GM11168 (cell line): ENCODE measurements at regions not wholly inside any gene's neighbourhood (a gene's known extent, or its start where the extent isn't known, plus 50 kb on each side); places are given as distances from the start of the nearest gene placed in this dataset.

Experiments used
- in situ Hi-C: fragments of 300-500 bp; cut with MboI; formaldehyde crosslinking; loops from one replicate; pipeline ENCODE4 v1.12.0; 2022; ENCODE audit warnings: low sequenced_read_pairs; ENCODE audit not compliant: unreplicated experiment

GRCh38 chr3:10695595-10696285 is 120.3 kb upstream of the SLC6A11 start:
- in situ Hi-C loops: no loop called here

DNA sequence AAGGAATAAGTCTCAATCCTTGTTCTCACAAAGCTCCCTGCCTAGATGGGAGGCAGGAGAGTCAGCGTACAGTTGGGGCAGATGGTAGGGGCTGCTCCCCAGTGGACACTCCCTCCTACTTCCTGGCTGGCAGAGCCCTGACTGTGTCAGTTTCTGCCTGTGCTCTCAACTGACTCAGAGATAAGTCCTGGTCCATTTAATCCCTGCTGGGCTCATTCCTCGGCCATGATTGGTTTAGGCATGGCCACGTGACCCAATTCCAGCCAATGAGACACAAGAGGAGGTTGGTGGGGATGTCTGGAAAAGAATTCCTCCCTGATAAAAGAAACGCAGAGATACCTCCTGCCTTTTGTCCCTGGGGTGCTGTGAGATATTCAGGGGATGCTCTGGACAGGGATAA is 118.1 kb upstream of the SLC6A11 start:
- in situ Hi-C loops: no loop called here

DNA sequence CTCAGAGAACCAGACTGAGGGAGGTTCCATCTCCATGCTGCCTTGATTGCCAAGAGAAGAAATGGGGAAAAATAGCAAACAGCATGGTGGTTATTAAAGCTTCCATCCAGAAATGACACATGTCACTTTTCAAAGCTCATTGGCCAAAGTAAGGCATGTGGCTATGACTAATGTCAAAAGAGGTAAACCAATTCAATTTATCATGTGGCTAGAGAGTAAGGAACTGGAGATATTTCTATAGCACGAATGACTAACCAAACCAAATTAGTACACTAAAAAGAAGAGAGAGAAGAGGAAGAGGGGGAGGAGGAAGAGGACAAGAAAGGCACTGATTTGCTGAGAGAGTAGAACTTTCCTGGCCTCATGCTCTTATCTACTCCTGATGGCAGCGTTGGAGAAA is 115.2 kb upstream of the SLC6A11 start:
- in situ Hi-C loops: no loop called here

GRCh38 chr3:10702961-10703740 is 112.9 kb upstream of the SLC6A11 start:
- in situ Hi-C loops: no loop called here

GRCh38 chr3:10703875-10704274 is 112.2 kb upstream of the SLC6A11 start:
- in situ Hi-C loops: no loop called here

- in situ Hi-C loops: no loop called here
Observed at GRCh38 chr3:10706156-10706739, 109.8 kb upstream of the SLC6A11 start.

DNA sequence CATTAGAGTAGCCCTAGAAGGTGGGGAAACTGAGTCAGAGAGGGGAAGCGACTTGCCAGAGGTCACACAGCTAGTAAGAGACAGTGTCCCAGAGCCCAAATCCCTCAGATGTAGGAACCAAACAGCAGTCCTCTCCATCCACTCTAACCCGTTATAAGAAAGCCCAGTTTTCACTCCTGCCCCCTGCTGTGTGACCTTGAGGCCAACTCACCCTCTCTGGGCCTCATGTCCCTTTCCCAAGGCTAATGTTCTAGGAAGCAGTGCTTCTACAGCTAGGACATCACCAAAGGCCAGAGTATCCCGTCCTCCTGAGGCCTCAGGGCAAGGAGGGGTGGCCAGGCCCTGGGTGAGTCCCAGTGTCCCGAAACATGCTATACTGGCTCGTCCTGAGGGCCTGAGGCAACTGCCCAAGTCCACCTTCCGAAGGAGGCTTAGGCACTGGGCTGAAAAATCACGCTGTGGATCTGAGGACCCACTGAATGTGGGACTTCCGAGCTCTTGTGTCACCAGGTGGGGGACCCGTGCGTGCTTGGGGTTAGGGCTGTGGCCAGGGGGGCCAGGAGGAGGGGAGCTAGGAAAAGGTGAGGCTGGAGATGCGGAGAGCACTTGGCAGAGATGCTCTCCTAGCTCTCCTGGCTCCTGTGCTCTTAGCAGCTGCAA is 109.2 kb upstream of the SLC6A11 start:
- in situ Hi-C loops: no loop called here

DNA sequence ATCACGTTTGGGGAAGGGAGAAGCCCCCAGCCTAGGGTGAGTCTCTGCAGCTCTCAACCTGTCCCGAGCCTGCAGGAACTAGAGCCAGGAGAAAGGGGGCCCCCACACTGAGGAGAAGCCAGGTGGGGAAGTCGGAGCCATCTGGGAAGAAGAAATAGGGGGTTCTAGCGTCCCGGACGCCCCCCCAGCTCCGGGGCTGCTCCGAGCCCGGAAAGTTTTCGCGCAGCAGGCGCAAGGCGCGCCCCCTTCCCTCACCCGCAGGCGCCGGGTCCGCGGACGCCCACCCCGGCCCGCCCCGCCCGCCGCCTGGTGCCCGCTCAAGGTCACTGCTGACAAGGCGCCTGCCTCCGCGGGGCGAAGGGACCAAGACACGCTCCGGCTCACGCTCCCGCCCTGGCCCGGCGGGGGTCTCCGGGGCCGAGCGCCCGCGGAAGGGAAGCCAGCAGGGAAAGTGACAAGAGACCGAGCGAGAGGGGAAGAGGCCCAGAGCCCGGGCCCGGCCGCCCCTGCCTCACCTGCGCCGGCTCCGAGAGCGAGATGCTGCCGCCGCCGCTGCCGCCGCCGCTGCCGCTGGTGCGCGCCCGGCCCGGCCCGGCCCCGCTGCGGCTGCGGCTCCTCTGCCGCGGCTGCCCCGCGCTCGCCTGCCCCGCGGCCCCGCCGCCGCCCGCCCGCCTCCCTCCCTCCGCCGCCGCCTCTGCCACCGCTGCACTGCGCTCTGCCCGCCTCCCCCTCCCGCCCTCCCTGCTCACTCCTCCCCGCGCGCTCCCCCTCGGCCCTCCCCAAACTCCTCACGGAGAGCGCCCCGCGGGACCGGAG is 108.4 kb upstream of the SLC6A11 start:
- in situ Hi-C loops: no loop called here

DNA sequence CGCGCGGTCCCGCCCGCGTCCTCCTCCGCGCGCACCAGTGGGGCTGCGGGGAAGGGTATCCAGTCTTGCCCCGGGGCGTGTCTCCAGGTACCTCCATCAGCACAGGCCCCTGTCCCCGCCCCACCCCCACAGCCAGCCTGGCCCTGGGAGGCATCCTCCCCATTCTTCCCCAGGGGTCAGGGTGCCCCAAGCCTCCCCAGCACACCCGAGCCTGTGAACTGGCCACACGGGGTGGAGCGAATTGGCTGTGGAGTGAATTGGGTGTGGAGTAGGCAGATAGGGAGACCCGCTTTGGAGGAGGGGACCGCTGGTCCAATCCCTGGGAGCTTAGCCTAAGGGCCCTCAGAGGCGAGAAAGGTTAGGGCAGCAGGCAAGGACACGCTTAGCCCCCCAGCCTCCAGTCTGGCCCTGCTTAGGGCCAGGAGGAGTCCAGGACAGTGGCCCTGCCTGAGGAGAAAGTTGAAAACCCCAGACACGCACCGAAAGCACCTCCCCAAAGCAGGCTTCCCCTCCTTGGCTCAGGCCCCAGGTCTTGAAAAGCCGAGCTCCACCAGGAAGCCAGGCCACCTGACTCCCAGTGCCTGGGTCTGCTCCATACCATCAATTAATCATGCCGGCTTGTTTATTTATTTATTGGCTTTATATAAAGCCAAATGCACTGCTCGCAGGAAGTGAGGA is 107.7 kb upstream of the SLC6A11 start:
- in situ Hi-C loops: no loop called here

DNA sequence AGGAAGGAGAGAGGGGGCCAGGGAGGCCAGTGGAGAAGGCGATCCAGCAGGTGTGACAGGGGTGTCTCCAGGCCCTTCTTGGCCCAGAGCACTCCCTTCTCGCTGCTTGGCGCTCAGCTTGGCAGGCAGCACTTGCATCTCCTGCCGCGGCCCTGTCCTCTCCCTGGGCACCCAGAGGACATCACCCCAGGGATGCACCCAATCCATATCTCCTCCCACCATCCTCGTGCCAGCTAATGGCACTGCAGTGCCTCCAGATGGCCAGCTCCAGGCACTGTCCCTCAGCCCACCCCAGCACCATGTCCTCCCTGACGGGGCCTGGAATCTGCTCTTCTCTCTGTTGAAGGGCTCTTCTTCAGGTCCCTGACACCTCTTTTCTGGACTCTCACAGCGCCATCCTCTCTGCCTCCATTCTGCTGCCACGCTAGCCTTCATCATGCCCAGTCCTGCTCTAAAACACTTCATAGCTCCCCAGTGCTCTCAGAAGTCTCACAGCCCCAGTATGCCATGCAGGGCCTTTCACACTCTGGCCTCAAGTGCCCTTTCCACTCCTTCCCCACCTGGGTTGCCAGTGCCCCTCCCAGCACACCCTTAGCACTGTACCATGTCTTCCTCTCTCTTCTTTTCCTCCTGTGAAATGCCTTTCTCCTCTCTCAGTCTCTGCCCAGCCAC is 106.8 kb upstream of the SLC6A11 start:
- in situ Hi-C loops: no loop called here

GRCh38 chr3:10712121-10712520 is 103.9 kb upstream of the SLC6A11 start:
- in situ Hi-C loops: no loop called here

GRCh38 chr3:10713656-10714055 is 102.4 kb upstream of the SLC6A11 start:
- in situ Hi-C loops: no loop called here

DNA sequence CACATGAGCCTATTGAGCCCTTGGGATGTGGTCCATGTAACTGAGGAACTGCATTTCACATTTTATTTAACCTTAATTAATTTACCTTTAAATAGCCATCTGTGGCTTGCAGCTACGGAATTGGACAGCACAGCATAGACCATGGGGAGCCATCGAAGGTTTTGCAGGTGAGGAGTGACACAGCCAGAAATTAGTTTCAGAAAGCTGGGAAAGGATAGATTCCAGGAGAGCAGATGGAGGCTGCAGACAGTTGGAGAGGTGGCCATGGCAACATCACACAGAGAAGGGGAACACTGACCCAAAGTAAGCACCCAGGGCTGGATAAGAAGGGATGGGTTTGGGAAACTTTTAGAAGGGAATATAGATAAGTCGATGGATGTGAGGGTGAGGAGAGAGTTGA is 100.1 kb upstream of the SLC6A11 start:
- in situ Hi-C loops: no loop called here

GRCh38 chr3:10716964-10717363 is 99.1 kb upstream of the SLC6A11 start:
- in situ Hi-C loops: no loop called here

DNA sequence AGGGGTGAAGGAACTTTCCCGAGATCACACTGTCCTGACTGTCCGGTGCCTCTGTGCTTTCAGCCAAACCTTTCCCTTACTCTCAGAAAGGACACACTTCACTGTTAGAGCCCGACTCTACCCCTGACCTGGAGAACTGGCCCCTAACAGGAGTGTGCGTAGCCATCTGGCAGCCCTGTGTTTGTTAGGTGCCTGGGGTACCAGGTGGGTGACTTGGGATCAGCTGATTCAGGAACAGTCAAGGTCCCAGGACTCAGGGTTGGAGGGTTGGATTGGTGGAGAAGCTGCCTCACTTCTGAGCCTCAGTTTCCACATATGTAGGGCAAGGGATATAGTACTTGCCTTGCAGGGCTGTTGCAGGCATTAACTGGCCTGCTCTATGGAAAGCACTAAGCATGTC is 98.3 kb upstream of the SLC6A11 start:
- in situ Hi-C loops: no loop called here

DNA sequence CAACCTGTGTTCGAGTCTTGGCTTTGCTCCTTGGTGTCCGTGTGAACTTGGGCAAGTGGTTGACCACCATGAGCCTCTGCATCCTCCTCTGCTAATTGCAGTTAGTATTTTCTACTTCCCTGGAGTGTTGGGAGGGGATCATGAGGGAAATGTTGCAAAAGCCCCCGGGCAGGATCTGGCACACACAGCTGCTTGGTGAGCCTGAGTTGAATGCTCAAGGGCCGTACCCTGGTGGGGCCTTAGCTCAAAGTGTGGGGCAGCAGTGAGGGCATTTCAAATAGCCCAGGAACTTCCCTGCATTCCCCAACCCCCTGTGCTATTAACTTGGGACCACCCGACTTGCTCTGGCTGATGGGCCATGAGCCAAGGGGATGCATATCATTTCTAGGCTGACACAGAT is 94.9 kb upstream of the SLC6A11 start:
- in situ Hi-C loops: no loop called here

GRCh38 chr3:10722911-10723310 is 93.1 kb upstream of the SLC6A11 start:
- in situ Hi-C loops: no loop called here

DNA sequence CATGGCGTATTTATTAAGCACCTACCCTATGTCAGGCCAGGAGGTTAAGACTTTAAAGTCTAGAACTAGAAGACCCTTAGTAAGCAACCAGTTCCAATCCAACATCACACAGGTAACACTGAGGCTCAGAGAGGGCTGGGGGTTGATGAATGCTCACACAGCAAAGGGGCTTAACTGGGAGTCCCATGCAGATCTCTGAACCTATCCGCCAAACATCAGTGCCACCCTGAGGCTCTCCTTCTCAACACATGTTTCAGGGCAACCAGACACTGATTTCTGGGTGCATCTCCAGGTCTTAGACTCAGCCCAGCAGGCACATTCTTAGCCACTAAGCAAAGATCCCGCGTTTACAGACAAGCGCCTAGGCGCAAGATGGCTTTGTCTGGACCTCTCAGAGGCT is 92.0 kb upstream of the SLC6A11 start:
- in situ Hi-C loops: no loop called here

DNA sequence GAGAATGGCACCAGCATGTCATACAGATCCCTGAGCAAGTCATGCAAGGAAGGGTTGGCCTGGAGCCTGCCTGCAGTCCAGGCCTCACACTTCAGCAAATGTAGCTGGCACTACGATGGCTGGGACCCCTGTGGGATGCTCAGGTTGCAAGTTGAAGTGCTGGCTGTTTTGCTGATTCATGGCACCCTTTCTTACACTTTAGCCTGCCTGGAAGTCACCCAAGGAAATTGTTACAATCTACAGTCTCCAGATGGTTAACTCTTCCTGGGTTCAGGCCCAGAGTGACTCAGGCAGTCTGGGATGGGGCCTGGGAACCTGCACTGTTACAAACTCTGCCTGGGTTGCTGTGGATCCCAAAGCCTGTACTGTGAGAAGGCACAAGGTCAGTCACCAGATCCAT is 91.0 kb upstream of the SLC6A11 start:
- in situ Hi-C loops: no loop called here
